ENCODE measurements at regions not wholly inside any gene's neighbourhood (a gene's known extent, or its start where the extent isn't known, plus 50 kb on each side); places are given as distances from the start of the nearest gene placed in this dataset.
"Not testable (repeated sequence)": the region's sequence is repeated elsewhere in the genome, so short reads cannot be mapped to it uniquely, and the experiment has no call there.

GRCh38 chr4:73332012-73332411 lies 72.1 kb upstream of the ALB start:
- H3K4me1 ChIP-seq (ENCODE audit: control insufficient read depth, insufficient read depth, low read length); H3K9me3 ChIP-seq (replicated peaks; ENCODE audit: control insufficient read depth, insufficient read depth, low read length); RAD21 ChIA-PET (ENCODE audit: unreplicated experiment); ATAC-seq; H3K4me3 ChIP-seq; H3K9ac ChIP-seq (ENCODE audit: control insufficient read depth, insufficient read depth, low read length); H3K36me3 ChIP-seq (ENCODE audit: control insufficient read depth in 2 of 2, insufficient read depth in 2 of 2, low read length in 1 of 2); intact Hi-C loops (cut with micrococcal nuclease; ENCODE audit: unreplicated experiment); H3K4me2 ChIP-seq (ENCODE audit: control insufficient read depth, insufficient read depth); FAIRE-seq; H4K20me1 ChIP-seq (ENCODE audit: control insufficient read depth, insufficient read depth); H3K79me2 ChIP-seq (ENCODE audit: control insufficient read depth, insufficient read depth, low read length); H3K27me3 ChIP-seq (replicated peaks in 1 of 2; ENCODE audit: control insufficient read depth in 2 of 2, insufficient read depth in 2 of 2, low read length in 1 of 2); in situ Hi-C loops (cut with MboI); H2AFZ ChIP-seq (ENCODE audit: control insufficient read depth, low read depth, low read length); DNase-seq (ENCODE audit: low read depth, low spot score); H3K27ac ChIP-seq (ENCODE audit: control insufficient read depth, insufficient read depth); BruUV-seq (replicated peaks); POLR2A ChIA-PET: not testable (repeated sequence)
- ChIA-PET SMC1A (ENCODE audit: uncharacterized antibody, unreplicated experiment) (interaction anchor here (1.0 kb wide), 1 partner anchor 11 kb away, joined by 4 read pairs; no protein-coding TSS in a partner anchor), CTCF (interaction anchor here (1.1 kb wide), 1 partner anchor 19 kb away, joined by 4 read pairs; no protein-coding TSS in a partner anchor)
- 25% methylated on average over 2 of the region's 2 CpGs for WGBS (ENCODE audit: insufficient coverage, insufficient replicate concordance, low lambda C conversion rate, missing lambda C conversion rate)

DNA sequence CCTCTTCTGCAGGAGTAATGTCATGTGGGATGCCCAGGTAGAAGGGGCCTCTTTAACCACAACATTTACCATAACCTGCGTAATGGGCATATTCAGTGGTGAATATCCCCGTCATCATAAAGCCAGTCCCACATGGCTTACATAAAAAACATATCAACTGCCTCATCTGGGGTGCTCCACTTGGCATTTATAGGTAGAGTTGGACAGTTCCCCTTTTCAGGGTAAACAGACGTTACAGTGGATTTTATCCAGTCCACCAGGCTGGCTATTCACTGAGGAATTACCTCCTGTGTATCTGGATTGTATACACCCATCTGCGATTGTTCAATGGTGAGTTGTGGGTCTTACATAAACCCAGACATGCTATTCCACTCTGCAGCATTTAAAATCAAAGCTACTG lies 70.7 kb upstream of the ANKRD17 start:
- H3K4me3 ChIP-seq, result no peak overlapping the region
- in situ Hi-C loops (cut with MboI) (no loop called here), intact Hi-C loops (cut with micrococcal nuclease; ENCODE audit: unreplicated experiment) (no loop called here)
- ATAC-seq, result no peak; the same call in 2 of the 3 replicates
- 33% methylated on average over 4 of the region's 4 CpGs for WGBS (ENCODE audit: insufficient coverage, insufficient replicate concordance, low lambda C conversion rate, missing lambda C conversion rate)
- ChIA-PET CTCF (interaction anchor here (1.0 kb wide), 1 partner anchor 324 kb away, joined by 3 read pairs; no protein-coding TSS in a partner anchor), RAD21 (ENCODE audit: unreplicated experiment) (no interaction called here), POLR2A (no interaction called here), SMC1A (ENCODE audit: uncharacterized antibody, unreplicated experiment) (no interaction called here)
- no peaks in the 10 kb centered on the region for H3K4me1 ChIP-seq (ENCODE audit: control insufficient read depth, insufficient read depth, low read length)
- DNase-seq (ENCODE audit: low read depth, low spot score), result no peak
- no peaks in the 10 kb centered on the region for H4K20me1 ChIP-seq (ENCODE audit: control insufficient read depth, insufficient read depth)
- H3K36me3 ChIP-seq (ENCODE audit: control insufficient read depth in 2 of 2, insufficient read depth in 2 of 2, low read length in 1 of 2), result no peaks in the 10 kb centered on the region
- H3K4me2 ChIP-seq (ENCODE audit: control insufficient read depth, insufficient read depth), result no peak overlapping the region
- FAIRE-seq, result no peak
- no peaks in the 10 kb centered on the region for H3K79me2 ChIP-seq (ENCODE audit: control insufficient read depth, insufficient read depth, low read length)
- H3K27me3 ChIP-seq (replicated peaks in 1 of 2; ENCODE audit: control insufficient read depth in 2 of 2, insufficient read depth in 2 of 2, low read length in 1 of 2), result no peaks in the 10 kb centered on the region
- BruUV-seq (replicated peaks), result no TSS peak
- no peak for TF ChIP-seq BCL11A (IDR thresholded peaks at IDR 0.05; ENCODE audit: low read depth, low read length)
- TF ChIP-seq KAT2A (conservative IDR thresholded peaks at IDR 0.05; ENCODE audit: control insufficient read depth, low read depth, low read length), result no peak
- TF ChIP-seq RFX5 (IDR thresholded peaks at IDR 0.05; ENCODE audit: low read depth, low read length), result no peak
- TF ChIP-seq IRF4 (IDR thresholded peaks at IDR 0.05; ENCODE audit: low read depth, low read length), result no peak
- no peak for TF ChIP-seq SUPT20H (IDR thresholded peaks at IDR 0.05; ENCODE audit: borderline replicate concordance, control insufficient read depth, low read depth, low read length)
- no peak for TF ChIP-seq BHLHE40 (IDR thresholded peaks at IDR 0.05; ENCODE audit: borderline replicate concordance in 1 of 2, low read depth in 2 of 2, low read length in 1 of 2)
- TF ChIP-seq, protein P1, sequence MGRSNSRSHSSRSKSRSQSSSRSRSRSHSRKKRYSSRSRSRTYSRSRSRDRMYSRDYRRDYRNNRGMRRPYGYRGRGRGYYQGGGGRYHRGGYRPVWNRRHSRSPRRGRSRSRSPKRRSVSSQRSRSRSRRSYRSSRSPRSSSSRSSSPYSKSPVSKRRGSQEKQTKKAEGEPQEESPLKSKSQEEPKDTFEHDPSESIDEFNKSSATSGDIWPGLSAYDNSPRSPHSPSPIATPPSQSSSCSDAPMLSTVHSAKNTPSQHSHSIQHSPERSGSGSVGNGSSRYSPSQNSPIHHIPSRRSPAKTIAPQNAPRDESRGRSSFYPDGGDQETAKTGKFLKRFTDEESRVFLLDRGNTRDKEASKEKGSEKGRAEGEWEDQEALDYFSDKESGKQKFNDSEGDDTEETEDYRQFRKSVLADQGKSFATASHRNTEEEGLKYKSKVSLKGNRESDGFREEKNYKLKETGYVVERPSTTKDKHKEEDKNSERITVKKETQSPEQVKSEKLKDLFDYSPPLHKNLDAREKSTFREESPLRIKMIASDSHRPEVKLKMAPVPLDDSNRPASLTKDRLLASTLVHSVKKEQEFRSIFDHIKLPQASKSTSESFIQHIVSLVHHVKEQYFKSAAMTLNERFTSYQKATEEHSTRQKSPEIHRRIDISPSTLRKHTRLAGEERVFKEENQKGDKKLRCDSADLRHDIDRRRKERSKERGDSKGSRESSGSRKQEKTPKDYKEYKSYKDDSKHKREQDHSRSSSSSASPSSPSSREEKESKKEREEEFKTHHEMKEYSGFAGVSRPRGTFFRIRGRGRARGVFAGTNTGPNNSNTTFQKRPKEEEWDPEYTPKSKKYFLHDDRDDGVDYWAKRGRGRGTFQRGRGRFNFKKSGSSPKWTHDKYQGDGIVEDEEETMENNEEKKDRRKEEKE (IDR thresholded peaks at IDR 0.05), result no peak
- no peak for TF ChIP-seq ZNF622 (IDR thresholded peaks at IDR 0.05)
- TF ChIP-seq FOXK2 (IDR thresholded peaks at IDR 0.05), result no peak
- no peak for TF ChIP-seq IKZF2 (IDR thresholded peaks at IDR 0.05)
- TF ChIP-seq POU2F2 (IDR thresholded peaks at IDR 0.05; ENCODE audit: borderline replicate concordance, low read depth, low read length), result no peak
- no peak for TF ChIP-seq BMI1 (IDR thresholded peaks at IDR 0.05; ENCODE audit: borderline replicate concordance)
- no peak for TF ChIP-seq KDM1A (IDR thresholded peaks at IDR 0.05; ENCODE audit: borderline replicate concordance)
- no peak for TF ChIP-seq ASH2L (IDR thresholded peaks at IDR 0.05; ENCODE audit: borderline replicate concordance, low read depth)
- no peaks in the 10 kb centered on the region for H3K9me3 ChIP-seq (replicated peaks; ENCODE audit: control insufficient read depth, insufficient read depth, low read length)
- H2AFZ ChIP-seq (ENCODE audit: control insufficient read depth, low read depth, low read length), result no peak overlapping the region
- no peak overlapping the region for H3K27ac ChIP-seq (ENCODE audit: control insufficient read depth, insufficient read depth)
- H3K9ac ChIP-seq (ENCODE audit: control insufficient read depth, insufficient read depth, low read length), result no peak overlapping the region

Data from GM12878 (cell line).